ENCODE measurements at regions not wholly inside any gene's neighbourhood (a gene's known extent, or its start where the extent isn't known, plus 50 kb on each side); places are given as distances from the start of the nearest gene placed in this dataset.

GRCh38 chr2:236997069-236997715 lies 88.5 kb upstream of the COPS8 start:
- Histone ChIP-seq H3K4me3 (no peak overlapping the region), H3K4me2 (peak overlapping the region; percentile 23; the same call in 1 of the 2 replicates), H3F3A (ENCODE audit: insufficient read depth, low read depth) (peaks cover 15% of the 10 kb centered on the region; the same call in 1 of the 2 replicates), H3K27me3 (ENCODE audit: insufficient read depth, low read depth) (peaks cover 45% of the 10 kb centered on the region; the same call in 1 of the 2 replicates), H3K9me3 (ENCODE audit: insufficient read depth, low read depth) (no peaks in the 10 kb centered on the region; the same call in 1 of the 2 replicates), H3K27ac (peak overlapping the region; percentile 51; the same call in 1 of the 2 replicates), H2AFZ (no peak overlapping the region), H3K4me1 (replicated peaks; ENCODE audit: insufficient read depth) (peaks cover 24% of the 10 kb centered on the region), H3K9me2 (ENCODE audit: insufficient read depth) (no peaks in the 10 kb centered on the region), H3K36me3 (ENCODE audit: low read depth) (no peaks in the 10 kb centered on the region), H4K20me1 (ENCODE audit: insufficient read depth) (no peaks in the 10 kb centered on the region), H3K79me2 (ENCODE audit: low read depth) (no peaks in the 10 kb centered on the region)
- DNase-seq, result peak; percentile 18 to 57
- ChIA-PET POLR2A (ENCODE audit: unreplicated experiment) (interaction anchor here (0.6 kb wide), 1 partner anchor 25 kb away, joined by 4 read pairs; no protein-coding TSS in a partner anchor), CTCF (no interaction called here)
- TF ChIP-seq EZH2 (IDR thresholded peaks at IDR 0.05; ENCODE audit: low read depth), result no peak
- TF ChIP-seq CTCF (conservative IDR thresholded peaks at IDR 0.05), result no peak
- intact Hi-C loops (cut with micrococcal nuclease; ENCODE audit: unreplicated experiment), result no loop called here
- BruUV-seq (replicated peaks), result no TSS peak

- Histone ChIP-seq H2AFZ (no peak overlapping the region), H3K27ac (peak overlapping the region; percentile 51), H3K4me3 (no peak overlapping the region), H3K9me3 (ENCODE audit: insufficient read depth, low read depth) (no peaks in the 10 kb centered on the region; the same call in 1 of the 2 replicates), H3K4me2 (peak overlapping the region; percentile 29), H3K9me2 (ENCODE audit: insufficient read depth) (no peaks in the 10 kb centered on the region), H4K20me1 (ENCODE audit: insufficient read depth) (no peaks in the 10 kb centered on the region), H3K4me1 (replicated peaks; ENCODE audit: insufficient read depth) (peaks cover 24% of the 10 kb centered on the region), H3K36me3 (ENCODE audit: low read depth) (no peaks in the 10 kb centered on the region), H3K79me2 (ENCODE audit: low read depth) (no peaks in the 10 kb centered on the region), H3F3A (ENCODE audit: insufficient read depth, low read depth) (peaks cover 15% of the 10 kb centered on the region; the same call in 1 of the 2 replicates), H3K27me3 (ENCODE audit: insufficient read depth, low read depth) (peaks cover 51% of the 10 kb centered on the region)
- DNase-seq, result peak in 1 of 2 experiments; percentile 76
- ChIA-PET POLR2A (ENCODE audit: unreplicated experiment) (interaction anchor here (0.5 kb wide), 2 partner anchors 18 to 251 kb away, joined by 3 to 4 read pairs; no protein-coding TSS in a partner anchor), CTCF (no interaction called here)
- intact Hi-C loops (cut with micrococcal nuclease; ENCODE audit: unreplicated experiment), result no loop called here
- no TSS peak for BruUV-seq (replicated peaks)
- TF ChIP-seq CTCF (conservative IDR thresholded peaks at IDR 0.05), result no peak
- no peak for TF ChIP-seq EZH2 (IDR thresholded peaks at IDR 0.05; ENCODE audit: low read depth)
Observed at GRCh38 chr2:236998236-236998635, 87.5 kb upstream of the COPS8 start.

- BruUV-seq (replicated peaks), result no TSS peak
- H3K79me2 ChIP-seq (ENCODE audit: low read depth), result no peaks in the 10 kb centered on the region
- no peaks in the 10 kb centered on the region for H3K36me3 ChIP-seq (ENCODE audit: low read depth)
- H3K27me3 ChIP-seq (ENCODE audit: insufficient read depth, low read depth), result peaks cover 52% of the 10 kb centered on the region
- peak overlapping the region; percentile 29 for H3K4me2 ChIP-seq
- H3F3A ChIP-seq (ENCODE audit: insufficient read depth, low read depth), result peaks cover 15% of the 10 kb centered on the region; the same call in 1 of the 2 replicates
- no peak for DNase-seq
- ChIA-PET POLR2A (ENCODE audit: unreplicated experiment) (interaction anchor here (0.6 kb wide), 1 partner anchor 43 kb away, joined by 3 read pairs; no protein-coding TSS in a partner anchor), CTCF (no interaction called here)
- no peaks in the 10 kb centered on the region for H4K20me1 ChIP-seq (ENCODE audit: insufficient read depth)
- H3K4me1 ChIP-seq (replicated peaks; ENCODE audit: insufficient read depth), result peaks cover 24% of the 10 kb centered on the region
- H3K9me3 ChIP-seq (ENCODE audit: insufficient read depth, low read depth), result no peaks in the 10 kb centered on the region; the same call in 1 of the 2 replicates
- H2AFZ ChIP-seq, result no peak overlapping the region
- intact Hi-C loops (cut with micrococcal nuclease; ENCODE audit: unreplicated experiment), result no loop called here
- peak overlapping the region; percentile 51 for H3K27ac ChIP-seq
- H3K4me3 ChIP-seq, result no peak overlapping the region
- H3K9me2 ChIP-seq (ENCODE audit: insufficient read depth), result no peaks in the 10 kb centered on the region
- TF ChIP-seq EZH2 (IDR thresholded peaks at IDR 0.05; ENCODE audit: low read depth) (no peak), CTCF (conservative IDR thresholded peaks at IDR 0.05) (no peak)
Observed at GRCh38 chr2:236998758-236999157, 86.9 kb upstream of the COPS8 start.
